C4-2B (cell line): ENCODE measurements at regions not wholly inside any gene's neighbourhood (a gene's known extent, or its start where the extent isn't known, plus 50 kb on each side); places are given as distances from the start of the nearest gene placed in this dataset.

Source experiments
- ZFX ChIP-seq: fragments of 450-650 bp; IDR thresholded peaks from 2 replicates; pipeline ENCODE4 v1.6.1; 2017
- TF ChIP-seq, protein P1 (sequence below): fragments of 450-650 bp; conservative IDR thresholded peaks from 2 replicates; pipeline ENCODE4 v1.5.1; 2017; ENCODE audit warnings: mild to moderate bottlenecking

- TF ChIP-seq, protein P1, sequence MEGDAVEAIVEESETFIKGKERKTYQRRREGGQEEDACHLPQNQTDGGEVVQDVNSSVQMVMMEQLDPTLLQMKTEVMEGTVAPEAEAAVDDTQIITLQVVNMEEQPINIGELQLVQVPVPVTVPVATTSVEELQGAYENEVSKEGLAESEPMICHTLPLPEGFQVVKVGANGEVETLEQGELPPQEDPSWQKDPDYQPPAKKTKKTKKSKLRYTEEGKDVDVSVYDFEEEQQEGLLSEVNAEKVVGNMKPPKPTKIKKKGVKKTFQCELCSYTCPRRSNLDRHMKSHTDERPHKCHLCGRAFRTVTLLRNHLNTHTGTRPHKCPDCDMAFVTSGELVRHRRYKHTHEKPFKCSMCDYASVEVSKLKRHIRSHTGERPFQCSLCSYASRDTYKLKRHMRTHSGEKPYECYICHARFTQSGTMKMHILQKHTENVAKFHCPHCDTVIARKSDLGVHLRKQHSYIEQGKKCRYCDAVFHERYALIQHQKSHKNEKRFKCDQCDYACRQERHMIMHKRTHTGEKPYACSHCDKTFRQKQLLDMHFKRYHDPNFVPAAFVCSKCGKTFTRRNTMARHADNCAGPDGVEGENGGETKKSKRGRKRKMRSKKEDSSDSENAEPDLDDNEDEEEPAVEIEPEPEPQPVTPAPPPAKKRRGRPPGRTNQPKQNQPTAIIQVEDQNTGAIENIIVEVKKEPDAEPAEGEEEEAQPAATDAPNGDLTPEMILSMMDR = no peak
- no peak for TF ChIP-seq ZFX
Measured at GRCh38 chr15:39482459-39482858, 98.4 kb upstream of the THBS1 start.
